HepG2 (cell line): ENCODE measurements at regions not wholly inside any gene's neighbourhood (a gene's known extent, or its start where the extent isn't known, plus 50 kb on each side); places are given as distances from the start of the nearest gene placed in this dataset.

Experiments
- ATAC-seq: fragments of 200-7000 bp; cut with Tn5 transposase; 3 replicates; pipeline ENCODE4 v1.9.1; 2020; ENCODE audit warnings: mild to moderate bottlenecking, moderate library complexity
- BruUV-seq: library from RNA; stranded (reverse); fragments of 400-500 nt; replicated peaks from 2 replicates; lab custom pipeline; 2021; lab: Mats Ljungman, UMichigan
- CTCF ChIA-PET: fragments of 300-600 bp; formaldehyde crosslinking; extraction: SDS; loops from one replicate; lab custom pipeline; 2021; ENCODE audit warnings: low total read pairs, inconsistent platforms, low intra/inter-chr PET ratio; lab: Yijun Ruan, JAX
- POLR2A ChIA-PET: fragments of 350-600 bp; sonication (Branson Sonifier 250); formaldehyde crosslinking; loops from one replicate; lab custom pipeline; 2020; ENCODE audit warnings: antibody characterized with exemption, inconsistent platforms; lab: Yijun Ruan, JAX
- DNase-seq: peaks from one replicate; pipeline ENCODE4 v3.0.0-alpha.2; 2015; ENCODE audit warnings: low spot score
- FAIRE-seq: peaks from 3 replicates; lab custom pipeline; 2011; peaks lifted over from hg19 to GRCh38; lab: Jason Lieb, UNC
- H2AFZ ChIP-seq: one replicate; pipeline ENCODE4 v1.6.1; 2011; ENCODE audit warnings: low read length, inconsistent platforms
- H3K27ac ChIP-seq: fragments of 300-600 bp; 3 replicates; pipeline ENCODE4 v1.8.0; 2011; ENCODE audit warnings: mixed run types, mild to moderate bottlenecking, mixed read lengths, low read length, inconsistent platforms; ENCODE audit not compliant: insufficient read depth; ENCODE audit errors: extremely low read length
- H3K27me3 ChIP-seq, 2 experiments: fragments of 200-600 bp in 1 of 2; 2 replicates in 1 of 2; 3 replicates in 1 of 2; pipeline versions ENCODE4 v1.6.0 to v1.8.0; 2011; ENCODE audit warnings: low read length in 2 of 2, mild to moderate bottlenecking in 2 of 2, moderate library complexity in 2 of 2, inconsistent platforms in 1 of 2; ENCODE audit not compliant: insufficient read depth in 2 of 2, control insufficient read depth in 1 of 2
- H3K36me3 ChIP-seq, 2 experiments: fragments of 200-600 bp in 1 of 2; replicated peaks in 1 of 2; 2 replicates in 1 of 2; 3 replicates in 1 of 2; pipeline versions ENCODE4 v1.5.1 to v1.8.0; 2011; ENCODE audit warnings: low read length in 2 of 2, inconsistent platforms in 1 of 2; ENCODE audit not compliant: insufficient read depth in 2 of 2, control insufficient read depth in 1 of 2
- H3K4me1 ChIP-seq: 2 replicates; pipeline ENCODE4 v1.5.1; 2012; ENCODE audit warnings: low read length, inconsistent platforms; ENCODE audit not compliant: insufficient read depth
- H3K4me2 ChIP-seq: 2 replicates; pipeline ENCODE4 v1.6.0; 2011; ENCODE audit warnings: low read depth, low read length, inconsistent platforms
- H3K4me3 ChIP-seq, 3 experiments: fragments of 200-600 bp in 1 of 3; sonication (generic), shearing (Covaris generic) in 1 of 3; replicated peaks in 1 of 3; 2 replicates each; pipeline ENCODE4 v1.5.1; 2011 to 2016; ENCODE audit warnings: low read length in 3 of 3, inconsistent platforms in 2 of 3, low read depth in 2 of 3, mild to moderate bottlenecking in 2 of 3, control low read depth in 1 of 3, mixed read lengths in 1 of 3; ENCODE audit not compliant: insufficient read depth in 1 of 3
- H3K79me2 ChIP-seq: one replicate; pipeline ENCODE4 v1.6.1; 2011; ENCODE audit warnings: low read length, inconsistent platforms; ENCODE audit not compliant: insufficient read depth
- H3K9ac ChIP-seq: 2 replicates; pipeline ENCODE4 v1.6.0; 2011; ENCODE audit warnings: mild to moderate bottlenecking, low read depth, low read length, inconsistent platforms; ENCODE audit not compliant: insufficient read depth
- H3K9me3 ChIP-seq: 2 replicates; pipeline ENCODE4 v1.5.1; 2012; ENCODE audit warnings: mild to moderate bottlenecking, low read length
- H4K20me1 ChIP-seq: 2 replicates; pipeline ENCODE4 v1.6.0; 2011; ENCODE audit warnings: inconsistent platforms, mild to moderate bottlenecking, low read length, moderate library complexity; ENCODE audit not compliant: insufficient read depth
- KLF6 ChIP-seq: IDR thresholded peaks from 2 replicates; pipeline ENCODE4 v1.8.0; 2016; ENCODE audit warnings: missing biosample characterization, missing genetic modification reagents
- MTF1 ChIP-seq: sonication (generic); formaldehyde crosslinking; IDR thresholded peaks from 2 replicates; pipeline ENCODE4 v1.5.0; 2020; ENCODE audit warnings: missing genetic modification reagents
- TCF7L2 ChIP-seq: IDR thresholded peaks from 2 replicates; pipeline ENCODE4 v1.6.1; 2011; ENCODE audit warnings: mild to moderate bottlenecking, low read depth, low read length, moderate library complexity
- ZBTB40 ChIP-seq, 2 experiments: fragments of 450-650 bp in 1 of 2; sonication (generic) in 1 of 2; formaldehyde crosslinking in 1 of 2; IDR thresholded peaks; 2 replicates each; pipeline versions ENCODE4 v1.6.1 to v1.8.0; 2016 to 2022; ENCODE audit warnings: antibody characterized with exemption in 1 of 2, mild to moderate bottlenecking in 1 of 2, missing genetic modification reagents in 1 of 2
- ZFP36L2 ChIP-seq: sonication (generic); formaldehyde crosslinking; IDR thresholded peaks from 2 replicates; pipeline ENCODE4 v1.4.0; 2020; ENCODE audit warnings: missing genetic modification reagents
- ZNF124 ChIP-seq: sonication (generic); formaldehyde crosslinking; IDR thresholded peaks from 2 replicates; pipeline ENCODE4 v1.4.0; 2020; ENCODE audit warnings: missing genetic modification reagents
- ZNF292 ChIP-seq: sonication (generic); formaldehyde crosslinking; IDR thresholded peaks from 2 replicates; pipeline ENCODE4 v1.8.1; 2022; ENCODE audit warnings: mild to moderate bottlenecking, low read depth, missing genetic modification reagents, borderline replicate concordance
- ZSCAN12 ChIP-seq: sonication (generic); formaldehyde crosslinking; IDR thresholded peaks from 2 replicates; pipeline ENCODE4 v1.9.0; 2021; ENCODE audit warnings: mild to moderate bottlenecking, missing genetic modification reagents
- WGBS: methylation state at CpG from one replicate; pipeline ENCODE4 v1.1.6; 2017; ENCODE audit warnings: low lambda C conversion rate; 5-methylcytosine and 5-hydroxymethylcytosine counted together
- in situ Hi-C: cut with HindIII; loops from 2 replicates; pipeline ENCODE4 v1.10.0; 2017; ENCODE audit warnings: low pct_unique_long_range_greater_than_20kb; ENCODE audit not compliant: extremely low pct_ligation_motif_present
- intact Hi-C: fragments of 100-400 bp; cut with micrococcal nuclease; formaldehyde crosslinking; loops from one replicate; pipeline ENCODE4 v1.10.0; 2022; ENCODE audit not compliant: unreplicated experiment

GRCh38 chr4:26122690-26123089 lies 198.1 kb upstream of the RBPJ start:
- Histone ChIP-seq H3K4me1 (peaks cover 41% of the 10 kb centered on the region), H3K79me2 (no peaks in the 10 kb centered on the region), H3K36me3 (no peaks in the 10 kb centered on the region), H3K4me3 (no peak overlapping the region), H3K27me3 (no peaks in the 10 kb centered on the region; a peak in 1 of 5 replicates), H3K27ac (no peak overlapping the region), H2AFZ (no peak overlapping the region), H3K9me3 (no peaks in the 10 kb centered on the region), H4K20me1 (no peaks in the 10 kb centered on the region), H3K4me2 (no peak overlapping the region), H3K9ac (no peak overlapping the region)
- WGBS = 25% methylated on average over 3 of the region's 3 CpGs
- FAIRE-seq = no peak
- TF ChIP-seq ZSCAN12 (CRISPR knock-in tag) (no peak), MTF1 (no peak), ZFP36L2 (CRISPR knock-in tag) (no peak), ZNF292 (no peak), KLF6 (CRISPR knock-in tag) (no peak), ZBTB40 (IDR thresholded peaks at IDR 0.05) (no peak), ZBTB40 (CRISPR knock-in tag; IDR thresholded peaks at IDR 0.05) (peak; percentile 33; the same call in 1 of the 2 replicates), ZNF124 (CRISPR knock-in tag) (no peak), TCF7L2 (no peak)
- no TSS peak for BruUV-seq
- in situ Hi-C loops = no loop called here
- ChIA-PET CTCF (no interaction called here), POLR2A (no interaction called here)
- no peak for ATAC-seq
- no peak for DNase-seq
- intact Hi-C loops = no loop called here
